HT1080 (cell line): ENCODE measurements at regions not wholly inside any gene's neighbourhood (a gene's known extent, or its start where the extent isn't known, plus 50 kb on each side); places are given as distances from the start of the nearest gene placed in this dataset.

Experiments
- DNase-seq: peaks from one replicate; pipeline ENCODE4 v3.0.0-alpha.2; 2015; ENCODE audit warnings: low read depth

DNA sequence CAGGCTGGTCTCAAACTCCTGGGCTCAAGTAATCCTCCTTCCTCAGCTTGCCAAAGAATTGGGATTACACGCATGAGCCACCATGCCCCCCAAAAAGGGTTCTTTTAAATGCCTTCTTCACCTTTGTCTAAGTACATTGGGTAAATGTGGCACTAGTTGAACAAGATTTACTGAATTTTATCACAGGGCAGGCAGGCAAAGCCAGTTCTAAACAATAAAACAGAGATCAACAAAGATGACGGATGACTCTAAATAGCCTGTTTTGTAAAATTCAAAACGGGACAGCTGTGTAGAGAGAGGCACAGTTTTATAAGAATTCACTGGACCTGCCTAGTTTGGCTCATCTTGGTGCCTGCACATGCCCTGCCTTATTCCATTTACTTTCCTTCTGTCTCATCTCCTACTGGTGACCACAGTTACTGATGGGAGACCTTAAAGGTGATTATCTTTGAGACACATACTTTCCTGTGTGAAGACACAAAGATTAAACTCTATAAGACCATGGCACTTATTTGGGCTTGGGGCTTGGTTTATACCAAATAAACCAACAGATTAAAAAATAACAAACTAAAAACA, 149.6 kb upstream of the DMRT1 start:
- DNase-seq = no peak

DNA sequence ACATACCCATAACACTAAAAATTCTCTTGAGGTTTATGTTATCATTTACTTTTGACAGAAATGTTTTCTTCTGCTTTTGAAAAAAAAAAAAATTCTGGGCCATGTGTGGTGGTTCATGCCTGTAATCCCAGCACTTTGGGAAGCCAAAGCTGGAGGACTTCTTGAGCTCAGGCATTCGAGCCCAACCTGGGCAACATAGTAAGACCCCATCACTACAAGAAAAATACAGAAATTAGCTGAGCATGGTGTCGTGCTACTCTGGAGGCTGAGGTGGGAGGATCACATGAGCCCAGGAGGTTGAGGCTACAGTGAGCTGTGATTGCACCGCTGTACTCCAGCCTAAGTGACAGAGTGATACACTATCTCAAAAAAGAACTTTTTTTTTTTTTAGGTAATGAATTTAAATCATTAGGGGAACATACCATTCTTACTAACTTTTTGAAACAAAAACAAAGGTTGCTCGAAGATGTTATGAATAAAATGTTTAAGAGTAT, 148.8 kb upstream of the DMRT1 start:
- DNase-seq = no peak

DNA sequence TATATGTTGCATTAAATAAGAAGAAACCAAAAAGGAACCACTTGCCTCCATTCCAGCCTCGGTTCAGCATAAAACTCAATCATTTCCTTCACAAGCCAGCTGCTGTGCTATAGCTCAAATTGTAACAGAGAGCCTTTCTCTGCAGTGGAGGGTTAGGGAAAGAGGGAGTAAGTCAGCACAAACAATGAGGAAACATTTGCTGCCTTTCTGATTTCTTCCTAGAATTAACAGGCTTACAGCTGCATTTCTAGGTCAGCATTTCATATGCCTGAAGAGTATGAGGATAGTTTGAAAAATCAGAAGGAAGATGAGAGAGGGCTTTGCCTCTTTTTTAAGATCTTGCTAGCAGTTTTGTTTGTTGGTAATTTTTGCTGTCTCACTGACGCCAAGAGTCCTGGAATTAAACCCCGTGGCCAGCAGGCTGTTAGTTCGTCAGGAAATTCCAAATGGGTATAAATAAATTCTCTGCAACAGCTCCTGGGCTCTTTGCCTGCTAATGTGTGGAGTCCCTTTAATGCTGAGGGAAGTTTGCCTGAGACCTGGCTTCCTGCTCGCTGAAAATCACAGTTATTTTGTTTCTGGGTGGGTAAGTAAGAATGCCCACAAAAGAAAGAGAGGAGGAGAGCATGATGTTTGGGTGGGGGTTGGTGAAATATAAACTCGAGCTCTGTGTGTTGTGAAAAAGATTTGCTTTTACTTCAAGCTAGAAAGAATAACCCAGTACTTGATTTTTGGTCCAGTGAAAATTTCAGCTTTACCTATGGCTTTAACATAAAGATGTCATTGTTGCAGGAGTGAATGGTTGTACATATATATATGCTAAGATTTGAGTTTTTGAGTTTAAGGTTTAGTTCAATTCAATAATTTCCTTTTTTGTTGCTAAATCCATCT, 148.1 kb upstream of the DMRT1 start:
- DNase-seq = peak; percentile 68

- DNase-seq = no peak
These were observed 147.4 kb upstream of the DMRT1 start for GRCh38 chr9:694092-694402.

- DNase-seq = peak; percentile 96
These were observed 146.9 kb upstream of the DMRT1 start for GRCh38 chr9:694403-695154.

DNA sequence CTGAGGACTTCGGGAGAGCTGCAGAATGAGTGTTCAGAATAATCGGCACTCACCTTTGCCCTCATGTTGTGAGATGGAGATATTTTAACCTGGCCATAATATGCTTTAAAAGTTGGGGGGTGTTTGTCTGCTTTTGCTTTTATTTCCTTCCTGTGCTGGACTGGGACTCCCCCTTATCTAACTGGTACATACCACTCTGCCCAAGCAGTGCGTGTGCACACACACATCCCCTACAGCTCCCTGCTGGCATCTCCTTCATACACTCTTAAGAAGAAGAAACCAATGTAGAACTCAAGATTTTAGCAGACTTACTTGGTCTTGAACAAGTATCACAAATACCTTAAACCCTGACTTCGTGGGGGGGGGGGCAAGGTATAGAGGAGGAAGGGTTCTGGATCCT, 146.2 kb upstream of the DMRT1 start:
- DNase-seq = no peak

GRCh38 chr9:696332-697323, 144.9 kb upstream of the DMRT1 start:
- DNase-seq = peak; percentile 70

DNA sequence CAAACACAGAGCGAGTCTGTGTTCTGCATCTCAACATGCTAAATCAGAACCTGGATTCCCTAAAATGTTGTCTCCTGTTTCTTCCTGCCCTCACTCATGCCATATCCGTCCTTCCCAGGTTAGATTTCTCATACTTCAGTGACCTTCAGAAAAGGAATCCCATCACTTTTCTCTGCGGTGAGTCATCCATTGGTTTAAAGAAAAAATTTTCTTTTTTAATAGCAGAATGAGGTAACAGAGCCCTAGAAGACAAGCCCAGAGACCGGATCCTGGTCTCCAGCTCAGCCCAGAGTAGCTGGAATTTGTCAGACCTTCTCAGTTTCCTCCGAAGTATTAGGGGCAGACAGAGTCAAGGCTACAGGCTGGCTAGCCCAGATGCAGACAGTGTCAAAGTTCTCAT, 143.2 kb upstream of the DMRT1 start:
- peak; percentile 88 for DNase-seq

DNA sequence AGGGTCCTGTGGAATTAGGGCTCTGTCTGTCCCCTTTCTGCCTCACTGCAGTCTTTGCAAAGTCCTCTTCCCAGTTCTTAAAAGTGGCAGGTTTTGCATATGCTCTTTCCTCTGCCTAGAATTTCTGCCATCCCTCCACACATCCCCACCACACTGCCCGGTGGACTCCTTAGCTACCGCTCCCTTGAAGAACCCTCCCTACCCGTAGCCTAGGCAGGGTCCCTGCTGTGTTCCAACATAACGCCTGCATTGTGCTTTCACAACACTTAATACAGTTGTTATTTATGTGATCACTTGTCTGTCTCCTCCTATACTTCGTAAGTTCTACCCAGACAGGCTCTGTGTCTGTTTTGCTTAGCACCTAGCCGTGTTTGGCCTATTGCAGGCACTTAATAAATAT, 142.5 kb upstream of the DMRT1 start:
- DNase-seq = no peak

DNA sequence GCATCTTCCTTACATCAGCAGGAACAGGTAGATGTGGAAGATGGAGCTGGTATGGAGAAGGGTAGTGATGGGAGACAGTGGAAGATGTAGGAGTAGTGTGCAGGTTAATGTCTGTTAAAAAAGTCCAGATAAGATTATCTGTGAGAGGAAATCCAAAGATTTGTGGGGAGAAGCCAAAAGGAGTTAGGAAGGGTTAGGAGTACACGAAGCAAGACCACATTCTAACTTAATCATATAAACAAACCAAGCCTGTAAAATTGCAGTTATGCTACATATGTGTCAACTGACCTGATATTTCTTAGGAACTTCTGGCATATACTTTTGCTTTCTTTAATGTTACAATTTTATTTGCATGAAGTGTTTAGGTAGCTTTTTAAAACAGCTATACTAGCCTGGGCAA, 142.1 kb upstream of the DMRT1 start:
- DNase-seq = no peak

- no peak for DNase-seq
These were observed 140.9 kb upstream of the DMRT1 start for GRCh38 chr9:700365-701282.

- no peak for DNase-seq
These were observed 138.1 kb upstream of the DMRT1 start for GRCh38 chr9:703392-703791.

GRCh38 chr9:706073-706472, 135.4 kb upstream of the DMRT1 start:
- DNase-seq = no peak

DNA sequence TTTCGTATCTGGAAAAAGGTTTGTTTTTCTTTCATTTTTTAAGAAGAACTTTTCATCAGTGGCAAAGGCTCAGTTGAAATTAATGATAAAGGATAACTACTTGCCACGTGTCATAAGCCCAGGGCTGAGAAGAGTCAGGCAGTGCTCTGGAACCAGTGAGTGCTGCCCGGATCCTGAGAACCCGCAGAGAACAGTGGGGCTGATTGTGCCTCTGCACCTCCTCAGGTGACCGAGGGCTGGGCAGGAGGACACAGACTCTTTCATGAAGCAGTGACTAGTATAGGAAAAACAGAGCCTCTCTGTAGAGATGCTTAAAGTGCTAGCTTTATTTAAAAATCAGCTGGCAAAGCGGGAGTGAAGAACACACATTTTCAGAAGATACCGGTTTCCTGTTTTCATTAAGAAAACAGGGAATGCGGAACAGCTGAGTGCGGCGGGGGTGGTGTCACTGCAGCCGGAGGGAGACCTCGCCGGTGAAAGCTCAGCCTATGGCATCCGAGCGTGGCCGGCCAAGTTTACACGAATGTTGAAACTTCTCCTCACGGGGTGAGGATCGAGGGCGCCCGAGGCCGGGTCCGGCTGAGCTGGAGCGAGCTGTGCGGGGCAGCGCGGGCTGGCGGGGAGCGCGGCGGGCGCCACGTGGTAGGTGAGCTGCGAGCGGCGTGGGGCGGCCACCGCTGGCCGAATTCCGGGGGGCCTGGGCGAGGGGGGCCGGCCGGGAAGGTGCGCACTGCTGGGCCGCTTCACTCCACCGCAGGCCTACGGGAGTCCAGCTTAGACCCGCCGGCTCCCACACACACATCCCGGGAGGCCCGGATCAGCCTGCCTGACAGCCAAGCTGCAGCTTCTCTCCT, 134.7 kb upstream of the DMRT1 start:
- DNase-seq = peak; percentile 78

GRCh38 chr9:708182-708550, 133.3 kb upstream of the DMRT1 start:
- DNase-seq = peak; percentile 36

GRCh38 chr9:708551-709432, 132.7 kb upstream of the DMRT1 start:
- DNase-seq = peak; percentile 29

DNA sequence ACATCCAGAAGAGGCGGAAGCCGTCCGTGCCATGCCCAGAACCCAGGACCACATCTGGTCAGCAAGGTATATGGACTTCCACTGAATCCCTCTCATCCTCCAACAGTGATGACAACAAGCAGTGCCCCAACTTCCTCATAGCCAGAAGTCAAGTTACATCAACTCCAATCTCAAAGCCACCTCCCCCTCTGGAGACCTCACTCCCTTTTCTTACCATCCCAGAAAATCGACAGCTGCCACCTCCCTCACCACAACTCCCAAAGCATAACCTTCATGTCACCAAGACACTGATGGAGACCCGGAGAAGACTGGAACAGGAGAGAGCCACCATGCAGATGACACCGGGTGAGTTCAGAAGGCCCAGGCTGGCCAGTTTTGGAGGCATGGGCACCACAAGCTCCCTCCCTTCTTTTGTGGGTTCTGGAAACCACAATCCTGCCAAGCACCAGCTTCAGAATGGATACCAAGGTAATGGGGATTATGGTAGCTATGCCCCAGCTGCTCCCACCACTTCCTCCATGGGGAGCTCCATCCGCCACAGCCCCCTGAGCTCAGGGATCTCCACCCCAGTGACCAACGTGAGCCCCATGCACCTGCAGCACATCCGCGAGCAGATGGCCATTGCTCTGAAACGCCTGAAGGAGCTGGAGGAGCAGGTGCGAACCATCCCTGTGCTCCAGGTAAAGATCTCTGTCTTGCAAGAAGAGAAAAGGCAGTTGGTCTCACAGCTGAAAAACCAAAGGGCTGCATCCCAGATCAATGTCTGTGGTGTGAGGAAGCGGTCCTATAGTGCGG, 130.3 kb upstream of the DMRT1 start:
- DNase-seq = no peak
